ENCODE measurements at regions not wholly inside any gene's neighbourhood (a gene's known extent, or its start where the extent isn't known, plus 50 kb on each side); places are given as distances from the start of the nearest gene placed in this dataset.

- Histone ChIP-seq H3K4me1 (ENCODE audit: control insufficient read depth in 2 of 2, insufficient read depth in 2 of 2, low read length in 2 of 2) (peaks cover 2 to 14% of the 10 kb centered on the region in 2 donors), H3K27me3 (ENCODE audit: control insufficient read depth in 2 of 2, insufficient read depth in 1 of 2, low read length in 1 of 2) (no peaks in the 10 kb centered on the region), H3K9me3 (ENCODE audit: control insufficient read depth in 2 of 2, insufficient read depth in 1 of 2, low read length in 1 of 2) (no peaks in the 10 kb centered on the region), H3K4me3 (ENCODE audit: low read length in 2 of 2) (no peak overlapping the region), H3K27ac (ENCODE audit: low read depth in 1 of 2, low read length in 1 of 2) (no peak overlapping the region), H3K36me3 (ENCODE audit: control insufficient read depth in 2 of 2, insufficient read depth in 2 of 2, low read length in 1 of 2) (no peaks in the 10 kb centered on the region)
- 87% methylated on average over 9 of the region's 9 CpGs for whole genome bisulfite sequencing
- no peak for DNase-seq (ENCODE audit: low read depth in 6 of 9, low spot score in 9 of 9)
Measured at GRCh38 chr14:98949481-98950135, 322.4 kb downstream of the BCL11B start.

- no peak overlapping the region for H3K27ac ChIP-seq (ENCODE audit: low read depth in 1 of 2, low read length in 1 of 2)
- no peak for DNase-seq (ENCODE audit: low read depth in 6 of 9, low spot score in 9 of 9)
- H3K4me3 ChIP-seq (ENCODE audit: low read length in 2 of 2) = no peak overlapping the region
- H3K9me3 ChIP-seq (ENCODE audit: control insufficient read depth in 2 of 2, insufficient read depth in 1 of 2, low read length in 1 of 2) = no peaks in the 10 kb centered on the region
- no peaks in the 10 kb centered on the region for H3K36me3 ChIP-seq (ENCODE audit: control insufficient read depth in 2 of 2, insufficient read depth in 2 of 2, low read length in 1 of 2)
- WGBS = 85% methylated on average over 5 of the region's 5 CpGs
- peaks cover 0 to 14% of the 10 kb centered on the region in 2 donors for H3K4me1 ChIP-seq (ENCODE audit: control insufficient read depth in 2 of 2, insufficient read depth in 2 of 2, low read length in 2 of 2)
- H3K27me3 ChIP-seq (ENCODE audit: control insufficient read depth in 2 of 2, insufficient read depth in 1 of 2, low read length in 1 of 2) = no peaks in the 10 kb centered on the region
Measured at GRCh38 chr14:98950353-98950895, 321.6 kb downstream of the BCL11B start.

GRCh38 chr14:98951031-98951430 is 321.0 kb downstream of the BCL11B start:
- Histone ChIP-seq H3K4me1 (ENCODE audit: control insufficient read depth in 2 of 2, insufficient read depth in 2 of 2, low read length in 2 of 2) (peaks cover 0 to 12% of the 10 kb centered on the region in 2 donors), H3K27me3 (ENCODE audit: control insufficient read depth in 2 of 2, insufficient read depth in 1 of 2, low read length in 1 of 2) (no peaks in the 10 kb centered on the region), H3K36me3 (ENCODE audit: control insufficient read depth in 2 of 2, insufficient read depth in 2 of 2, low read length in 1 of 2) (no peaks in the 10 kb centered on the region), H3K4me3 (ENCODE audit: low read length in 2 of 2) (no peak overlapping the region), H3K9me3 (ENCODE audit: control insufficient read depth in 2 of 2, insufficient read depth in 1 of 2, low read length in 1 of 2) (no peaks in the 10 kb centered on the region), H3K27ac (ENCODE audit: low read depth in 1 of 2, low read length in 1 of 2) (no peak overlapping the region)
- 86% methylated on average over 3 of the region's 3 CpGs for WGBS
- no peak for DNase-seq (ENCODE audit: low read depth in 6 of 9, low spot score in 9 of 9)

DNA sequence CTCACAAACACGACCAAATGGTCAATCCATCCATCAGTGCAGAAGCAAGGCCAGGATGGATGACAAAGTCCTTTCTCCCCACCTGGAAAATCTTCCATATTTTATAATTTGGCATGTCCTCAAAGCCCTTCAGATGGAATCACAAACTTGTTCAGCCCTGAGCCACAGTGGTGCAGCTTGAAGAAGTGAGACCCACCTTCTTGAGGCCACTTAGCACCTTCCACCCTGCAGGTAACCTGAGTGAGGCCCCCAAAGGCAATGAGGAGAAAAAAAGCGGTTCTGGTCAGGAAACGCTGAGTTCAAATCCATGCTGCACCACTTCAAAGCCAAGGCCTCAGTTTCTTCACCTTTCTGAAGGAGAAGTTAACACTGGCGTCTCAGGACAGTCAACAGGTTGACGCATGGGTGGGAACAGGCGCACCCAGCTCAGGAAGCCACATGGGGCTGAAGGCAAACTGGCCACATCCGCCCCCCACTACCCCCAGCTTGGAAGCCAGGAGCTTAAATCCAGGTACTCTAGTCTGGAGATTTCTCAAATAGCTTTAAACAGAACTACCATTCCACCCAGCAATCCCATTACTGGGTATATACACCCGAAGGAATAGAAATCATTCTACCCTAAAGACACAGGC is 320.4 kb downstream of the BCL11B start:
- Histone ChIP-seq H3K4me3 (ENCODE audit: low read length in 2 of 2) (no peak overlapping the region), H3K27ac (ENCODE audit: low read depth in 1 of 2, low read length in 1 of 2) (no peak overlapping the region), H3K4me1 (ENCODE audit: control insufficient read depth in 2 of 2, insufficient read depth in 2 of 2, low read length in 2 of 2) (peaks cover 0 to 9% of the 10 kb centered on the region in 2 donors), H3K27me3 (ENCODE audit: control insufficient read depth in 2 of 2, insufficient read depth in 1 of 2, low read length in 1 of 2) (no peaks in the 10 kb centered on the region), H3K9me3 (ENCODE audit: control insufficient read depth in 2 of 2, insufficient read depth in 1 of 2, low read length in 1 of 2) (no peaks in the 10 kb centered on the region), H3K36me3 (ENCODE audit: control insufficient read depth in 2 of 2, insufficient read depth in 2 of 2, low read length in 1 of 2) (no peaks in the 10 kb centered on the region)
- WGBS = 96% methylated on average over 8 of the region's 8 CpGs
- no peak for DNase-seq (ENCODE audit: low read depth in 6 of 9, low spot score in 9 of 9)

DNA sequence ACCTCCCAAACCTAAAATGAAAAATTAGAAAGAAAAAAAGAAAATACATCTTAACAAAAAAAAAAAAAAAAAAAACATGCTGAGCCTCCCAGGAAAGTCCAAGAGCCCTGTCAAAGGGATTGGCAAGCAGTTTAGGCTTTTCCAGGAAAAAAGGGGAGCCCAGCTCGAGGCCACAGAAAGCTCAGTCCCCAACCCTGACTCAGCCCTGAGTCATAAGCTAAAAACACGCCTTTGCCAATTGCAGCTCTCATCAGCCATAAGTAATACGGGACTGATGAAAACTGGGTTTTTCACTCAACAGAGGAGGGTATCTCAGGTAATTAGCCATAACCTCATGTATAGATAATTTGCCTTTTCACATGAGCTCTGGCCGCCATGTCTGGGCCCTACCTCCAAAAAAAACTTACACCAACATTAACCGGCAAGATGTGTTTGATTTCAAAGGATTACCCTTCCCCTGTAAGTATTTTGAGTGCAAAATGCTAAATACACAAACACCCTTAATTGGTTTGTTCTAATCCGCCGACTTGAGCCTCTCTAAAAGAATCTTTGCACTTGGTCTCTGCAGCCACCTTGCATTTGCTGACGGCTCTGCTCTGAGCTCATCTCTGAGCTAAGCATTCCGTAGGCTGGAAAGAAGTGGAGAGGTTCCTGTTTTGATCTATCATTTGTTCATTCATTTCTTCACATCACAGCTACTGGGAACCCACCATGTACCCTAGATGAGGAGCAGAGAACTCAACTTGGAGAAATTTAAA is 319.2 kb downstream of the BCL11B start:
- Histone ChIP-seq H3K36me3 (ENCODE audit: control insufficient read depth in 2 of 2, insufficient read depth in 2 of 2, low read length in 1 of 2) (no peaks in the 10 kb centered on the region), H3K4me1 (ENCODE audit: control insufficient read depth in 2 of 2, insufficient read depth in 2 of 2, low read length in 2 of 2) (peaks cover 0 to 2% of the 10 kb centered on the region in 2 donors), H3K9me3 (ENCODE audit: control insufficient read depth in 2 of 2, insufficient read depth in 1 of 2, low read length in 1 of 2) (no peaks in the 10 kb centered on the region), H3K27ac (ENCODE audit: low read depth in 1 of 2, low read length in 1 of 2) (no peak overlapping the region), H3K4me3 (ENCODE audit: low read length in 2 of 2) (no peak overlapping the region), H3K27me3 (ENCODE audit: control insufficient read depth in 2 of 2, insufficient read depth in 1 of 2, low read length in 1 of 2) (no peaks in the 10 kb centered on the region)
- 96% methylated on average over 9 of the region's 9 CpGs for WGBS
- no peak for DNase-seq (ENCODE audit: low read depth in 6 of 9, low spot score in 9 of 9)

DNA sequence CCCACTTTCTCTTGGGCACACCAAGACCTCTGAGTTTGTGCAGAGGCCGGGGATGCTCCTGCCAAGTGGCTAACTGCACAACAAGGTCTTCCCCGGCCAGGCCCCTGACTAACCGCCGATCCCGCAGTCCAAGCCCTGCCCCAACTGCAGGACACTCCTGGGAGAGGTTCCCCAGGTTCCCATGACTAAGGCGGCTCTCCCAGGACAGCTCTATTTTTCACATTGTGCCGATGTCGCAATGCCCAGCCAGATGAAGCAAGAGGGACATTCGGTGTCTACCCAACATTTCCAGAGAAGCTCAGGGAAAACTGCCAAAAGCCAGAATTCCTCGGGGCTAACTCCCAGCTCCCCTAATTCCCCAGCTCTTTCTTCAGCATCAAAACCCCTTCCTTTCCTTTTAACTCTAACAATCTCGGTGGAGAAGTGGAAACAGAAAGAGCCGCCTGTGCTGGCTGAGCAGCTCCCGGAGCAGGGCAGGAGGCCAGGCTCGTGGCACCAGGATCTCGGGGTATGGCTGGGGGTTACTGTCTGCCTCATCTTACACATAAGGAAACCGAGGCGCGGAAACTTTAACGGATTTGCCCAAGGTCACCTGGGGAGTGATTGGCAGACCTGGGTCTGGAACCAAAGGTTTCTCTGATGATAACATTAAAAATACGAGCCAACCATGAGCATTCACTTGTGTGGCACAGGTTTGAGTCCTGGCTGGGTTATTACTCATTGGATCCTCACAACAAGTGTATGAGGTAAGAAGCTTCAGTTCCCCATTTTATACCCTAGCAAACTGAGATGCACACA is 318.2 kb downstream of the BCL11B start:
- H3K4me3 ChIP-seq (ENCODE audit: low read length in 2 of 2) = no peak overlapping the region
- H3K27ac ChIP-seq (ENCODE audit: low read depth in 1 of 2, low read length in 1 of 2) = no peak overlapping the region
- 93% methylated on average over 20 of the region's 20 CpGs for WGBS
- no peaks in the 10 kb centered on the region for H3K36me3 ChIP-seq (ENCODE audit: control insufficient read depth in 2 of 2, insufficient read depth in 2 of 2, low read length in 1 of 2)
- DNase-seq (ENCODE audit: low read depth in 6 of 9, low spot score in 9 of 9) = no peak
- no peaks in the 10 kb centered on the region for H3K27me3 ChIP-seq (ENCODE audit: control insufficient read depth in 2 of 2, insufficient read depth in 1 of 2, low read length in 1 of 2)
- peaks cover 0 to 2% of the 10 kb centered on the region in 2 donors for H3K4me1 ChIP-seq (ENCODE audit: control insufficient read depth in 2 of 2, insufficient read depth in 2 of 2, low read length in 2 of 2)
- H3K9me3 ChIP-seq (ENCODE audit: control insufficient read depth in 2 of 2, insufficient read depth in 1 of 2, low read length in 1 of 2) = no peaks in the 10 kb centered on the region

DNA sequence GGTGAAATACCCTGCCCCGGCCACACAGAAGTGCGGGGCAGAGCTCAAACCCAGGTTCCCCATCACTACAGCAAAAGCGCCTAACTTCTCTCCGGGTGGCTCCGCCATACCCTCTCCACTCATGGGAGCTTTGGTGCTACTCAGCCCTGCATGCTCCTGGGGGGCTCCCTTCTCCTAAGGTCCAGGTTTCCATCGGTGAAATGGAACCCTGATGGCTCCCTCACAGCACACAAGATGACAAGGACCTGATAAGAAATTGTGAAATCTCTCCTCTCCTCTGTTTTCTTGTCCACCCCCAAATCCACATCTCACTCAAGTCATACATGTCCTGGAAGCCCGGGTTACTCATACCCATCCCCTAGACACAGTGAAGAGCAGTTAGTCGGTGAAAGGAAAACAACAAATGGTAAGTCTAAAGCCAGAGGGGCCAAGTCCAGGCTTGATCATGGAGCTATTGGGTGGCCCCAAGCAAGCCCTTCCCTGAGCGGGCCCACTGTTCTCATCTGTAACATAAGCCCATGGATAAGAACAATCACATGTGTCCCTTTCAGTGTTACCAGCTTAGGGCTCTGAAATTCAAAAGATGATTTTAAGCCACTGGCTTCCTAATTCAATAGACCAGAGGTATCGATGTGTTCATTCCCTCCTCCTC is 317.5 kb downstream of the BCL11B start:
- no peak overlapping the region for H3K4me3 ChIP-seq (ENCODE audit: low read length in 2 of 2)
- no peak overlapping the region for H3K27ac ChIP-seq (ENCODE audit: low read depth in 1 of 2, low read length in 1 of 2)
- peaks cover 0 to 5% of the 10 kb centered on the region in 2 donors for H3K4me1 ChIP-seq (ENCODE audit: control insufficient read depth in 2 of 2, insufficient read depth in 2 of 2, low read length in 2 of 2)
- no peak for DNase-seq (ENCODE audit: low read depth in 6 of 9, low spot score in 9 of 9)
- WGBS = 98% methylated on average over 10 of the region's 10 CpGs
- H3K27me3 ChIP-seq (ENCODE audit: control insufficient read depth in 2 of 2, insufficient read depth in 1 of 2, low read length in 1 of 2) = no peaks in the 10 kb centered on the region
- H3K9me3 ChIP-seq (ENCODE audit: control insufficient read depth in 2 of 2, insufficient read depth in 1 of 2, low read length in 1 of 2) = no peaks in the 10 kb centered on the region
- no peaks in the 10 kb centered on the region for H3K36me3 ChIP-seq (ENCODE audit: control insufficient read depth in 2 of 2, insufficient read depth in 2 of 2, low read length in 1 of 2)

DNA sequence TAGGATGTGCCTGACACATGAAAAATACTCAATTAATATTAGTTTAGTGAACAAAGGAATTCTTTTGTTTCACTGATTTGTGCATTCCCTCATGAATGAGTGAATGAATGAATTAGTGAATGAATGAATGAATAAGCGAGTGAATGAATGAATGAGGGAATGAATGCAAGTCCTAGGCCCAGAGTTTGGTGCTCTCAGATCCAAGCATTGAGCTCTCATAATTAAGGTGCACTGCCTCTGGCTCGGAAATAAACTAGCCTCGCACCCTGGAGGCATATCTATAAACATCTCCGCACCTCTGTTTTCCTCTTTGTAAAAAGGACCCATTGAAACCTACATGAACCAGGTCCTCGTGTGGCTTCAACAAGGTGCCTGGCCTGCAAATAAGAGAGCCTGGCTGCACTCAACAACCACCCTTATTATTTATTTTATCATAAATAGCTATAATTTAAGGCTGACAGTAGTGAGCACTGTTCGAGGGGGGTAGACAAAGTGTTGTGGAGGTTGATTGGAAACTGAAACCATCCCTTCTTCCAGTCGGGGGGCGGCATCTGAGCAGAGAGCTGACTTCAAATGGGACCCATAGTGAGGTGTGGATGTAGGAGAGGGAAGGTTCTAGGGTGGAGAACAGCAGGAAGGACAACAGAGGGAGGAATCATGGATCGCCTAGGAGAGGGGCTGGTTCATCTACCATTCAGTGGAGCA is 316.8 kb downstream of the BCL11B start:
- Histone ChIP-seq H3K4me3 (ENCODE audit: low read length in 2 of 2) (no peak overlapping the region), H3K27ac (ENCODE audit: low read depth in 1 of 2, low read length in 1 of 2) (no peak overlapping the region), H3K4me1 (ENCODE audit: control insufficient read depth in 2 of 2, insufficient read depth in 2 of 2, low read length in 2 of 2) (peaks cover 0 to 12% of the 10 kb centered on the region in 2 donors), H3K36me3 (ENCODE audit: control insufficient read depth in 2 of 2, insufficient read depth in 2 of 2, low read length in 1 of 2) (no peaks in the 10 kb centered on the region), H3K27me3 (ENCODE audit: control insufficient read depth in 2 of 2, insufficient read depth in 1 of 2, low read length in 1 of 2) (no peaks in the 10 kb centered on the region), H3K9me3 (ENCODE audit: control insufficient read depth in 2 of 2, insufficient read depth in 1 of 2, low read length in 1 of 2) (no peaks in the 10 kb centered on the region)
- no peak for DNase-seq (ENCODE audit: low read depth in 6 of 9, low spot score in 9 of 9)
- 85% methylated on average over 9 of the region's 9 CpGs for WGBS
